Stromal cell of bone marrow (primary cell): ENCODE measurements at regions not wholly inside any gene's neighbourhood (a gene's known extent, or its start where the extent isn't known, plus 50 kb on each side); places are given as distances from the start of the nearest gene placed in this dataset.

Experiments
- DNase-seq: peaks from one replicate; pipeline ENCODE4 v3.0.0-alpha.2; 2012; ENCODE audit warnings: low read depth

DNA sequence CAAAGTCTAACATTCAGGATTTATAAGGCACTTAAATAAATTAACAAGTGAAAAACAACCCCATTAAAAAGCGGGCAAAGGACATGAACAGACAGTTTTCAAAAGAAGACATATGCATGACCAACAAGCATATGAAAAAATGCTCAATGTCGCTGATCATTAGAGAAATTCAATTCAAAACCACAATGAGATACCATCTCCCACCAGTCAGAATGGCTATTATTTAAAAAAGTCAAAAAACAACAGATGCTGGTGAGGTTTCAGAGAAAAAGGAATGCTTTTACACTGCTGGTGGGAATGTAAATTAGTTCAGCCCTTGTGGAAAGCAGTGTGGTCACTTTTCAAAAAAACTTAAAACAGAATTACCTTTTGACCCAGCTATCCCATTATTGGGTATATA is 60.7 kb upstream of the BDKRB2 start:
- DNase-seq = no peak

DNA sequence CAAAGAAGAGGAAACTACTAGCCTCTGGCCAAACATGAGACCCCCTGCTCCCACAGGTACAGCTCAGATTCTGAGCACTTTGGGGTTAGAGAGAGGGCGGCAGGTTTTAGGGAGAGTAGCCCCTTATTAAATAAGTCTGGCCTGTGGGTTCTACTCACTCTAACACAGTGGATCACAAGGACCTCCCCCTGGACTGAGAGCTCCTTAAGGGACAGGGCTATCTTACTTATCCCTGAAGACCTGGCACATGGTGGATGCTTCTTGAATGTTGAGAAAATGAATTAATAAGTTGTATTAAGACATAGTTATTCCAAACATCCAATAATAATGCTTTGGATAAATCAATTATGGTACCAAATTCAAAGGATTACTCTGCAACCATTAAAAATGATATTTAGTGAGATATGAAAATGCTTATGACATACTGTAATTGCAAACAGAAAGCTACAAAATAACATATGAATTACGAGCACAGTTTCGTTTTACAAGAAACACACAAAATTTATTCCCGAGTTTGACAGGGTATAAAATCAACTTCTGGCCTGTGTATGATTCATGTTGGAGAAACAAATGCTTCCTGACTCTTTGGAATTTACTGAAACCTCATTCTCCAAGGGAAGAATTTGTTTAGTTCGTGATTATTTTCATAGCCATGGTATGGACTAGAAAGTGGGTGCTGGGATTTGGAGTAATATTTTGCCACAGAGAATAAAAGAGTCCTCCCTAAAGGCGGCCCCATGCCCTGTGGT is 59.3 kb upstream of the BDKRB2 start:
- peak; percentile 92 for DNase-seq

DNA sequence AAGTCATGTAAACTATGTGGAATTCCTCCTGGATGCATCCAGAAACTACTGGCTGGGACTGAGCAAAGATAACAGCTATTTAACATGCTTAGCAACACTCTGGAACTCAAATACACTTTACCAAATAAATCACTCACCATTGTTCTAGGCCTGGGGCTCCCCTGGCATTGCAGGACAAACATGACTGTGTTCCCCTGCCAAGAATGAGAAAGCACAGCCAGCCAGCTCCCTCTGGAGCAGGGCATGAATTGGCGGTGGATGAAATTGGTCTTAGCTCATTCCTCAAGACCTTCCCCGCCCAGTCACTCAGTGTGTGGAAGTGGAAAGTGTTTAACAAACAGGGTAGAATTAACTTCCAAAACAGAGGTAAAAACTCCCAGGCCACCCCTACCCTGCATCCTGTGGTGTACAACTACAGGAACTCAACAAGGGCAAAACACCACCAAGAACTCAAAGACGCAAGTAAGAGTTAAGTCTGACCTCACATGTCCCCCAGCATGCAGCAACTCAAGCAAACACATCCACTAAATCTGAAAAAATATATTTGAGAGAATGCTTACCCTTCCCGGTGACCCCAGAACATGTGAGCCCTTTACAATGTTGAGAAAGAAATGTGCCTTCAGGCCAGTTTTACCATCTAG is 58.4 kb upstream of the BDKRB2 start:
- DNase-seq = peak; percentile 95

DNA sequence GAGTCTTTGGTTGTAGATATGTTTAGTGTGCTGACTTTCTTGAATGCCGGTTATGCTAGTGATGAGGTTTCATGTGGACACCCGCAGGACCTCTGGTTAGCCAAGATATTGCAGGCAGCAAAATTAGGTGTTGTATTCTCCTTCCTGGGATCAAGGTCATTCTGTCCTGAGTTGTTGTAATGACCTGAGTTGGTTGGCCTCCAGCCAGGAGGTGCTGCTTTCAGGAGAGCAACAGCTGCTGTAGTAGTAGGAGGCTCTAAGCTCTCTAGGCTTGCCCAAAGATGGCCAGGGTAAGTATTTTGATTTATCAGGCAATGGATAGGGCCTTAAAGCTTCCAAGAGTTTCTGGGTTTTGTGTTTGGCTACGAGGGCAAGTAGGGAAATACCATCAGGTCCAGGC is 56.0 kb upstream of the BDKRB2 start:
- no peak for DNase-seq

DNA sequence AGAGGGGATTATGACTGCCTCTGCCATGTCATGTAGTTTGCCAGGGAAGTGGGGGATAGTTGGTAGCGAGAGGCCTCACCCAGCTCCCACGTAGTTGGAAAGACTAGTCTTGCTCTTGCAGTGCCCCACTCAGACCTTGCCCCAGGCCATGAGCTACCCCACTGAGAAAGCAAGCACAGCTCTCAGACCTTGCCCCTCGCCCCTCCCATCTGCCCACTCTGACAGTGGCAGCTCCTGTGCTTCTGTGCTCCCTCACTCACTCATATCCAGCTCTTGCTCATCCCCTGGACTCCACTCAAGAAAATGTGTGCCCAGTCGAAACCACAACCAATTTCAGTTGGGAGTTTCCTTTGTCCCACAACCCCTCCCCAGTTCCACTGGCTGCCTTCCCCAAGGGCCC is 55.5 kb upstream of the BDKRB2 start:
- DNase-seq = no peak

DNA sequence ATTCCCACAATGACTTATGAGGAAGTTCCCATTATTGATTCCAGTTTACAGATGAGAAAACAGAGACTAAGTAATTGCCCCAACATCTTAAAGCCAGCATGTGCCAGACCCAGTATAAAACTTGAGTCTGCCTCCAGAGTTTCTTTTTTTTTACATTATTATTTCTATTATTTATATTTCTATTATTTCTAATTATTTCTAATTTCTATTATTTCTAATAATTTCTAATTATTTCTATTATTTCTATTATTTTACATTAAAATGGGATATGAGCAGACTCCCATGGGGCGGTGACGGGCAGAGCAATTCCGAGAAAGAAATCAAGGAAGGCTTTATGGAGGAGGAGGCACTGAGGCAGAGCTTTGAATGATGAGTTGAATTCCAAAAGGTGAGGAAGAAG is 54.4 kb upstream of the BDKRB2 start:
- DNase-seq = no peak

DNA sequence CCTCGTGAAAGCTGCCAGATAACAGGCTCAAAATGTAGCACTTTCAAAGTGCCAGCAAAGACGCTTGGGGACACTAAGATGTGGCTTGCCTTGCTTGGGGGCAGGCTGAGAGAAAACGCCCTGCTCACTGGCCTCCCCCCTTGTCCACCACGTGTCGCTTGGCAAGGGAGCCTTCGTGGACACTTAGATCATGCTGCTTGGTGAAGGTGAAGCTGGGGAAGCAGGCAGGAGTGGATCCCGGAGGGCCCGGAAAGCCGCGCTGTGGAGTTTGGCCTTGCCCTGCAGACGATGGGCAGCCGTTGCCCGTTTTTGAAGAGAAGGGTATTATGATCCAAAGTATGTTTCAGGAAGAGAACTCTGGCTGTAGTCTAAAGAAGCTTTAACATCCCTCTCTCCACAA is 53.4 kb upstream of the BDKRB2 start:
- no peak for DNase-seq

DNA sequence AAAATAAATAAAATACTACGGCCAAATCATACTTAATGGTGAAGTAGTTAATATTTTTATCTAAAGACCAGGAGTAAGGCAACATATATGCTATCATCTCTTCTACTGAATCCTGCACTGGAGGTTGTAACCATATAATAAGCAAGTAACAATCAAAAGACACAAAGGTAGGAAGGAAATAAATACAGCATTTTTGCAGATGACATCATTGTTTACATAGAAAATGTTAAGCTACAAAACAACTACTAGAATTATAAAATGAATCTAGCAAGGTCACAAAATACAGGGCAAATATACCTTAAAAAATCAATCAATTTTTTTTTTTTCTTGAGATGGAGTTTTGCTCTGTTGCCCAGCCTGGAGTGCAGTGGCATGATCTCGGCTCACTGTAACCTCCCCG is 51.6 kb upstream of the BDKRB2 start:
- DNase-seq = no peak
